Spinal cord (tissue), 9 donors: ENCODE measurements at regions not wholly inside any gene's neighbourhood (a gene's known extent, or its start where the extent isn't known, plus 50 kb on each side); places are given as distances from the start of the nearest gene placed in this dataset.

Experiments
- DNase-seq, 6 donors: peaks; one replicate each; pipeline versions ENCODE4 v3.0.0 to v3.0.0-alpha.2; 2013 to 2015; ENCODE audit warnings: low spot score in 6 of 6, low read depth in 4 of 6
- H3K27ac ChIP-seq: one replicate; pipeline ENCODE4 v1.5.1; 2013; ENCODE audit warnings: low read depth, low read length, control low read depth
- H3K27me3 ChIP-seq: one replicate; pipeline ENCODE4 v1.6.1; 2013; ENCODE audit warnings: low read length; ENCODE audit not compliant: control insufficient read depth, insufficient read depth
- H3K36me3 ChIP-seq: one replicate; pipeline ENCODE4 v1.6.1; 2013; ENCODE audit warnings: low read length; ENCODE audit not compliant: control insufficient read depth, insufficient read depth
- H3K4me1 ChIP-seq: one replicate; pipeline ENCODE4 v1.6.1; 2013; ENCODE audit warnings: low read length; ENCODE audit not compliant: control insufficient read depth, insufficient read depth
- H3K4me3 ChIP-seq: one replicate; pipeline ENCODE4 v1.5.1; 2013; ENCODE audit warnings: low read depth, low read length, control low read depth
- H3K9me3 ChIP-seq: one replicate; pipeline ENCODE4 v1.6.1; 2013; ENCODE audit warnings: low read length; ENCODE audit not compliant: control insufficient read depth, insufficient read depth
- WGBS: methylation state at CpG from one replicate; pipeline ENCODE4 v1.1.5; 2013; ENCODE audit warnings: missing lambda C conversion rate; ENCODE audit not compliant: insufficient coverage; 5-methylcytosine and 5-hydroxymethylcytosine counted together
- donor health status: healthy.

- Histone ChIP-seq H3K4me1 (no peaks in the 10 kb centered on the region), H3K36me3 (no peaks in the 10 kb centered on the region), H3K4me3 (no peak overlapping the region), H3K9me3 (no peaks in the 10 kb centered on the region), H3K27me3 (no peaks in the 10 kb centered on the region), H3K27ac (no peak overlapping the region)
- no CpG with 5 or more reads among the region's 5 CpGs for WGBS
- DNase-seq: peak in 1 of 6 donors; percentile 45
These were observed 669.7 kb upstream of the RGMB start for GRCh38 chr5:98103807-98104206.

- Histone ChIP-seq H3K27me3 (no peaks in the 10 kb centered on the region), H3K9me3 (no peaks in the 10 kb centered on the region), H3K27ac (no peak overlapping the region), H3K36me3 (no peaks in the 10 kb centered on the region), H3K4me3 (no peak overlapping the region), H3K4me1 (no peaks in the 10 kb centered on the region)
- DNase-seq: no peak
- no CpG with 5 or more reads among the region's 3 CpGs for WGBS
These were observed 668.8 kb upstream of the RGMB start for GRCh38 chr5:98104454-98105188.

- Histone ChIP-seq H3K27ac (no peak overlapping the region), H3K36me3 (no peaks in the 10 kb centered on the region), H3K4me1 (no peaks in the 10 kb centered on the region), H3K27me3 (no peaks in the 10 kb centered on the region), H3K4me3 (no peak overlapping the region), H3K9me3 (no peaks in the 10 kb centered on the region)
- WGBS: 61% methylated on average over 2 of the region's 6 CpGs
- peak in 2 of 6 donors; percentile 12 to 89 for DNase-seq
These were observed 667.8 kb upstream of the RGMB start for GRCh38 chr5:98105681-98106080.

GRCh38 chr5:98106116-98107031 is 667.1 kb upstream of the RGMB start:
- WGBS: 100% methylated on average over 1 of the region's 4 CpGs
- H3K27ac ChIP-seq: no peak overlapping the region

GRCh38 chr5:98108497-98108896 is 665.0 kb upstream of the RGMB start:
- Histone ChIP-seq H3K4me1 (no peaks in the 10 kb centered on the region), H3K9me3 (no peaks in the 10 kb centered on the region), H3K27me3 (no peaks in the 10 kb centered on the region), H3K4me3 (no peak overlapping the region), H3K36me3 (no peaks in the 10 kb centered on the region), H3K27ac (no peak overlapping the region)
- no CpG with 5 or more reads among the region's 1 CpG for WGBS
- DNase-seq: no peak

More at GRCh38 chr5:98106116-98107031, 667.1 kb upstream of the RGMB start:
- H3K4me3 ChIP-seq: no peak overlapping the region
- no peaks in the 10 kb centered on the region for H3K36me3 ChIP-seq
- no peaks in the 10 kb centered on the region for H3K9me3 ChIP-seq
- peak in 1 of 6 donors; percentile 21 for DNase-seq
- no peaks in the 10 kb centered on the region for H3K27me3 ChIP-seq
- no peaks in the 10 kb centered on the region for H3K4me1 ChIP-seq

- Histone ChIP-seq H3K36me3 (no peaks in the 10 kb centered on the region), H3K4me3 (no peak overlapping the region), H3K4me1 (no peaks in the 10 kb centered on the region), H3K27me3 (no peaks in the 10 kb centered on the region), H3K9me3 (no peaks in the 10 kb centered on the region), H3K27ac (no peak overlapping the region)
- DNase-seq: peak in 1 of 6 donors; percentile 1
- WGBS: no CpG with 5 or more reads among the region's 2 CpGs
These were observed 663.9 kb upstream of the RGMB start for GRCh38 chr5:98109561-98110006.

- H3K4me1 ChIP-seq: no peaks in the 10 kb centered on the region
- DNase-seq: no peak
- H3K27ac ChIP-seq: no peak overlapping the region
- no peaks in the 10 kb centered on the region for H3K27me3 ChIP-seq
- no CpG with 5 or more reads among the region's 4 CpGs for WGBS
- H3K9me3 ChIP-seq: no peaks in the 10 kb centered on the region
- no peaks in the 10 kb centered on the region for H3K36me3 ChIP-seq
- H3K4me3 ChIP-seq: no peak overlapping the region
These were observed 663.2 kb upstream of the RGMB start for GRCh38 chr5:98110282-98110691.

GRCh38 chr5:98110791-98111190 is 662.7 kb upstream of the RGMB start:
- 100% methylated on average over 2 of the region's 4 CpGs for WGBS
- no peak for DNase-seq
- Histone ChIP-seq H3K4me3 (no peak overlapping the region), H3K27me3 (no peaks in the 10 kb centered on the region), H3K4me1 (no peaks in the 10 kb centered on the region), H3K36me3 (no peaks in the 10 kb centered on the region), H3K27ac (no peak overlapping the region), H3K9me3 (no peaks in the 10 kb centered on the region)

GRCh38 chr5:98111686-98112085 is 661.8 kb upstream of the RGMB start:
- H3K27me3 ChIP-seq: no peaks in the 10 kb centered on the region
- no peak overlapping the region for H3K27ac ChIP-seq
- H3K9me3 ChIP-seq: no peaks in the 10 kb centered on the region
- H3K4me3 ChIP-seq: no peak overlapping the region
- no peak for DNase-seq
- no peaks in the 10 kb centered on the region for H3K4me1 ChIP-seq
- no peaks in the 10 kb centered on the region for H3K36me3 ChIP-seq
